Chondrocyte (in vitro differentiated cells): ENCODE measurements at regions not wholly inside any gene's neighbourhood (a gene's known extent, or its start where the extent isn't known, plus 50 kb on each side); places are given as distances from the start of the nearest gene placed in this dataset.

Source experiments
- DNase-seq: peaks from one replicate; pipeline ENCODE4 v3.0.0; 2021; ENCODE audit warnings: mixed read lengths, low spot score
- H3K27ac Mint-ChIP-seq: one replicate; pipeline ENCODE4 v1.8.0; 2021; ENCODE audit warnings: mild to moderate bottlenecking, moderate library complexity, mixed read lengths; ENCODE audit not compliant: unreplicated experiment
- H3K27me3 Mint-ChIP-seq: 2 replicates; pipeline ENCODE4 v1.8.0; 2021; ENCODE audit warnings: low read depth, mixed read lengths
- H3K36me3 Mint-ChIP-seq: 2 replicates; pipeline ENCODE4 v1.8.0; 2021; ENCODE audit warnings: low read depth, mixed read lengths
- H3K4me1 Mint-ChIP-seq: 2 replicates; pipeline ENCODE4 v1.8.0; 2021; ENCODE audit warnings: low read depth, mild to moderate bottlenecking, mixed read lengths
- H3K4me3 Mint-ChIP-seq: one replicate; pipeline ENCODE4 v1.8.0; 2021; ENCODE audit warnings: mild to moderate bottlenecking, moderate library complexity, mixed read lengths; ENCODE audit not compliant: unreplicated experiment
- H3K9me3 Mint-ChIP-seq: 2 replicates; pipeline ENCODE4 v1.8.0; 2021; ENCODE audit warnings: low read depth, mixed read lengths
- CTCF ChIP-seq: fragments of 200-600 bp; sonication (generic); IDR thresholded peaks from 2 replicates; pipeline ENCODE4 v1.5.0; 2021; ENCODE audit warnings: antibody characterized with exemption, mild to moderate bottlenecking, moderate library complexity

GRCh38 chr7:35359423-35359822, 105.5 kb upstream of the TBX20 start:
- Mint-ChIP-seq H3K4me1 (no peaks in the 10 kb centered on the region), H3K27ac (no peak overlapping the region), H3K4me3 (no peak overlapping the region), H3K36me3 (no peaks in the 10 kb centered on the region), H3K9me3 (peaks cover 8% of the 10 kb centered on the region), H3K27me3 (no peaks in the 10 kb centered on the region)
- no peak for TF ChIP-seq CTCF
- DNase-seq = no peak

GRCh38 chr7:35356495-35356894, 102.6 kb upstream of the TBX20 start:
- H3K4me1 Mint-ChIP-seq = no peaks in the 10 kb centered on the region
- peaks cover 4% of the 10 kb centered on the region for H3K9me3 Mint-ChIP-seq
- no peak overlapping the region for H3K4me3 Mint-ChIP-seq
- H3K36me3 Mint-ChIP-seq = no peaks in the 10 kb centered on the region
- no peaks in the 10 kb centered on the region for H3K27me3 Mint-ChIP-seq
- no peak for TF ChIP-seq CTCF
- H3K27ac Mint-ChIP-seq = no peak overlapping the region
- no peak for DNase-seq

- Mint-ChIP-seq H3K27ac (no peak overlapping the region), H3K9me3 (peaks cover 4% of the 10 kb centered on the region), H3K36me3 (no peaks in the 10 kb centered on the region), H3K4me3 (no peak overlapping the region), H3K27me3 (no peaks in the 10 kb centered on the region), H3K4me1 (no peaks in the 10 kb centered on the region)
- DNase-seq = no peak
- TF ChIP-seq CTCF = no peak
Observed at GRCh38 chr7:35355911-35356310, 102.0 kb upstream of the TBX20 start.

- H3K36me3 Mint-ChIP-seq = no peaks in the 10 kb centered on the region
- no peak for DNase-seq
- H3K4me1 Mint-ChIP-seq = no peaks in the 10 kb centered on the region
- no peak overlapping the region for H3K4me3 Mint-ChIP-seq
- H3K27ac Mint-ChIP-seq = no peak overlapping the region
- TF ChIP-seq CTCF = no peak
- peaks cover 4% of the 10 kb centered on the region for H3K9me3 Mint-ChIP-seq
- H3K27me3 Mint-ChIP-seq = no peaks in the 10 kb centered on the region
Observed at GRCh38 chr7:35355199-35355598, 101.3 kb upstream of the TBX20 start.

GRCh38 chr7:35353481-35353880, 99.6 kb upstream of the TBX20 start:
- no peak for DNase-seq
- Mint-ChIP-seq H3K4me1 (no peaks in the 10 kb centered on the region), H3K4me3 (no peak overlapping the region), H3K27me3 (no peaks in the 10 kb centered on the region), H3K27ac (no peak overlapping the region), H3K9me3 (peaks cover 4% of the 10 kb centered on the region), H3K36me3 (no peaks in the 10 kb centered on the region)
- TF ChIP-seq CTCF = no peak
